Stimulated activated CD4-positive, alpha-beta T cell treated with anti-CD3 and anti-CD28 coated beads, Interleukin-12 subunit alpha, Interleukin-12 subunit beta, amount 100 ng/mL, for 4 hours (primary cell): ENCODE measurements at regions not wholly inside any gene's neighbourhood (a gene's known extent, or its start where the extent isn't known, plus 50 kb on each side); places are given as distances from the start of the nearest gene placed in this dataset.
"Not testable (repeated sequence)": the region's sequence is repeated elsewhere in the genome, so short reads cannot be mapped to it uniquely, and the experiment has no call there.

Source experiments
- DNase-seq: peaks from one replicate; pipeline ENCODE4 v3.0.0-alpha.2; 2020

GRCh38 chr13:103960001-103960400 lies 893.8 kb upstream of the SLC10A2 start:
- no peak for DNase-seq

DNA sequence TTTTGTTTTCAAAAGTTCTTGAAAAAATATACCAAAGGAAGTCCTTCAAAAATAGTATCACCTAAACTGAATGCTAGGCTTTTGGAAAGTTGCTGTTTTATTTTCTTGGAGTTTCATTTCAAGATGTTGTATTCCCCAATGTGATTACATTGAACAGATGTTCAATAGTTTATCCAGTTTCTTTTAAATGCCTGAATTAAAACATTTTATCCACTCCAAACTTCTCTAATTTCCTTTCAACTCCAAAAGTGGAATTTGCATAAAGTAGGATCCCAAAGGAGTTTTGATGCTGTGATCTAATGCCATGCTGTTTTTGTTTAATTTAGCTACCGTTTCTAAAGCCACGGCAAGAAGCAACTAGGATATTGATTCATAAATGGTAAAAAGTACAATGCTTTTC lies 892.5 kb upstream of the SLC10A2 start:
- DNase-seq: no peak

DNA sequence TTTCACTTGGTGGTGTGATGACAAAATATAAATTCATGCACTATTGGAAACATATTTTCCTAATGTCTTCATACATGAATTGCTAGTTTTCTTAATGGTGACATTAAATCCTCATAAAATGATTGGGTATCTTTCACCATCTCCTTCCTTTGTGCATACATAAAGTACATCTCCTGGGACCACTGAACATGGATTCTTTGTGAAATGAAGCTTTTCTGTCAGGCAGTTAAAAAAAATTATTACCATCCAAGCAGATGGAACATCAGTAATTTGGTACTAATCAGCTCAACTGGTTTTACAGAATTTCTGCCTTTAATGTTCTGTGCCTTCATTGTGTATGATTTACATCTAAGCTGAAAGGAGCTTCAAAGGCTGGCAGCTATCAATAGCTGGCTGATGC lies 891.7 kb upstream of the SLC10A2 start:
- no peak for DNase-seq

DNA sequence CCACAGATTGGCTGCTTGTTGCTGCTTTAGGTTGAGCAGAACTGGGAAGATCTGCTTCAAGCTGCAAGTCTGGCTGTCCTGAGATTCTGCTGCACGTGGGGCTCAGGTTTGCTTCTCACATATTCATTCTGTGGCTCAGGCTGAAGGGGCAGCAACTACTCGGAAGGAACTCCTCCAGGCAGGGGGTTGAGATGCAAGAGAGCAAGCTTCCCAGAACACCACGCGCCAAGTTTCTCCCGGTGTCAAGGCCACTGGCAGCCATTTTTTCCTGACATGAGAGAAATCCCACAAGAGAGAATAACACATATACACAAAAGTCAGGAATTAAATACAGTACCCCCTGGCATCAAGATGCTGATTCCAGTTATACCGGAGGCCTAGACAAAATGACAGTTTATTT lies 887.6 kb upstream of the SLC10A2 start:
- DNase-seq: no peak

GRCh38 chr13:103952183-103952582 lies 886.0 kb upstream of the SLC10A2 start:
- DNase-seq: no peak

GRCh38 chr13:103948426-103948825 lies 882.2 kb upstream of the SLC10A2 start:
- no peak for DNase-seq

DNA sequence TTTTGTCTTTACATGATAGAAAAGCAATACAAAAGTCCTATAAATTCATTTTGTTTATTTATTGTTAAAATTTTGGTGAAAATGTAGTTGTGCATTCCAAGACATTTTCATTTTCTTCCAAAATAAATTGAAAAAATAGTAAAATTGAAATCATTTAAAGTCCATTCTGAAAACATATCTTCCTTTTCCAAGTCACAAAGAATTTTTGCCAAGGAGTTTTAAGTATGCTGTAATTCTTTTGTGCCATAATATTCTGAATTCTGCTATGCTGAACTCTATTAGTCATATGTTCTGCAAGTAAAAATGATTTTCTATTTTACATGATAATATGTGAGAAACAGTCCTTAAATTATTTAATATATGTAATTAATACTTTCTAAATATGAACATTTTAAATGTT lies 879.6 kb upstream of the SLC10A2 start:
- no peak for DNase-seq

GRCh38 chr13:103941506-103942140 lies 875.4 kb upstream of the SLC10A2 start:
- DNase-seq: no peak

- DNase-seq: no peak
These were observed 868.9 kb upstream of the SLC10A2 start for GRCh38 chr13:103935117-103935516.

DNA sequence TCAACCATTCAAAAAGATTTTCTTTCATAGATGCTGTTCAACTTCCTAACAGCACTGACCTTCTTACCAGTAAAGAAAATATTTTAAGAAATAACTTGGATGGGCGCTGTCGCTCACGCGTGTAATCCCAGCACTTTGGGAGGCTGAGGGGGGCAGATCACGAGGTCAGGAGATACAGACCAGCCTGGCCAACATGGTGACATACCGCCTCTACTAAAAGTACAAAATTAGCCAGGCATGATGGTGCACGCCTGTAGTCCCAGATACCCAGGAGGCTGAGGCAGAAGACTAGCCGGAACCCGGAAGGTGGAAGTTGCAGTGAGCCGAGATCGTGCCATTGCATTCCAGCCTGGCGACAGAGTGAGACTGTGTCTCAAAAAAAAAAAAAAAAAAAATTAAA lies 865.7 kb upstream of the SLC10A2 start:
- DNase-seq: no peak

- DNase-seq: no peak
These were observed 865.2 kb upstream of the SLC10A2 start for GRCh38 chr13:103931331-103931845.

DNA sequence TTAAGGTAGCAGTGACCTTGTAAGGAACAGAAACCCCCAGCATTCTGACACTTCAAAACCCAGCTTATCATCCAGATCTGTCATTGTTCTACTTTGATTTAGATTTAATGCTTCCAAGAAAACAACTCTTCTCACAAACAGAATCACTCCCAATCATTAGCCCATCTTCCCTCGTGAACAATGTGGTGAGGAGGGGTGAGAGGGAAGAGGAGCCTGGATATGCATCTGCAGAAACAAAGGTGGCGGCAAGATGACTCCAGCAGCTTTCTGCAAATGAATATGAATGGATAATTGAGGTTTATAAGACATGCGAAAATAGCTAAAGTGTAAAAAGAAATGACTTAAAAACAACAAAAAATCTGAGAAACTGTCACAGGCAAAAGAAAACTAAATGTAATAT lies 859.9 kb upstream of the SLC10A2 start:
- no peak for DNase-seq

DNA sequence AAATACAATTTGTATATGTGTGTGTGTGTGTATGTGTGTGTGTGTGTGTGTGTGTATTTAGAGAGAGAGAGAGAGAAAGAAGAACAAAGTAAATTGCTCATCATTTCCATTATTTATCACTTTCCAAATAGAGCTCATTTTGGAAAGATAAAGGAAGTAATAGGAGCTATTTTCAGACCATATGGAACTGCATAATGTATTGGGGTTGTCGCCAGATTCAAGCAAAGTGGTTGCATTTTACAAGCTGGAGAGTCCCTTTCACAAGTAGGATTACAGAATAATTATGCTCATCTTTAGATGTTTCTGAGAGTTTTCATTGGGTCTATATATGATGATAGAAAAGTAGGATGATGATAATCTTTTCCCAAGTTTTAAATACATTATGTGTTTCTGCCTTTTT lies 842.7 kb upstream of the SLC10A2 start:
- no peak for DNase-seq

GRCh38 chr13:103908274-103908673 lies 842.1 kb upstream of the SLC10A2 start:
- DNase-seq: no peak

DNA sequence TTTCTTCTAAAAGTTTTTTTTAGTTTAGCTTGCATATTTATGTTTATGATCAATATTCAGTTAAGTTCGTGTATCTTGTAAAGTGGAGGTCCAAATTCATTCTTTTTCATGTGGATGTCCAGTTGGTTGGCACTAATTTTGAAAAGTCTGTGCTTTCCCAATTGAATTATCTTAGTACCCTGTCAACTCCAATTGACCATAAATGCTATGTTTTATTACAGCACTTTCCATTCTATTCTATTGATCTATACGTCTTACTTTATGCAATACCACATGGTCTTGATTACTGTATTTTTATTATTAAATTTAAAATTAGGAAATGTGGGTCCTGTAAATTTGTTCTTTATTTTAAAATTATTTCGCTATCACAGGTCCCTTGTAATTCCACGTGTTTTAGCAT lies 837.6 kb upstream of the SLC10A2 start:
- no peak for DNase-seq

DNA sequence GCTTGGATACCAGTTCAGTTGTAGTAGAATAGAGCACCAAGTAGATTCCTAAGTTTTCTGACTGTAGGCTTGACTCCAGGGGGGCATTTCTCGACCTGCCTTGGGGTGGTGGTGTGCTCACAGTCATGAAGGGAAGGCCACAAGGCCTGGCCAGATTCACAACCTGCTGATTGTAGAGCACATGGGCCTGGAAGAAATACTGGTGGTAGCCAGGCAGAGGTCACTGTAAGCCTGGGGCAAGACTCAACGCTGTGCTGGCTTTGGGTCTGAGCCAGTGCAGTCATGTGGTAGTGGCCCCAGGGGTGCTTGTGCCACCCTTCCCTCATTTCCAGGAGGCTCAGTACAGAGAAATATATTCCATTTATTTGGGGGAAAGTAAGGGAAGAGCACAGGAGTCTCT lies 832.3 kb upstream of the SLC10A2 start:
- no peak for DNase-seq

DNA sequence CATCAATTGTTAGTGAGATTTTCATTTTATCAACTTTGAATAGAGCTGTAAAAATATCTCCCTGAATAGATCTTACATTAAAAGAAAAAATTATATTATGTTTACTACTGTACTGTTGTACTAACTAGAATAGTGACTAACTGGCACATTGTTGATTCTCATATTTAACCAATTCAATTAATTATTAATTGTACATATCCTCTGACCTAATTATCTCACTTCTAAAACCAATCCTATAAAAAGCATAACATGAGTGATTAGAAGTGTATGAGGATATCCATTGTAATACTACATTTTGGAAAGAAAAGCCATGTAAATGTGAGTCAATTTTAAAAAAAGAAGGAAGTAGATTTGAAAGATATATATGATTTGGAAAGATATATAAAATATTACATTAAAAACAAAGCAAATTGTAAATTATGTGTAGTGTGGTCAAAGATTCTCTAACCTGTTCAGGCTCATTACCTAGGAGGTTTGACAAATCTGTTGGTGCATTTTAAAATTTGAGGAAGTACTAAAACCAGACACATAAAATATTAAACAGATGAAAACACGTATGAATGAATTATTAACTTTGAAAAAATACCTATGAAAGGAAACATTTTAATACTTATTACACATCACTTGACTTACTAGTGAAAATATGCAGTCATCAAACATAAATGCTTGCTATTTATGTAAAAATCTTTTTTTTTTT lies 829.8 kb upstream of the SLC10A2 start:
- DNase-seq: no peak

DNA sequence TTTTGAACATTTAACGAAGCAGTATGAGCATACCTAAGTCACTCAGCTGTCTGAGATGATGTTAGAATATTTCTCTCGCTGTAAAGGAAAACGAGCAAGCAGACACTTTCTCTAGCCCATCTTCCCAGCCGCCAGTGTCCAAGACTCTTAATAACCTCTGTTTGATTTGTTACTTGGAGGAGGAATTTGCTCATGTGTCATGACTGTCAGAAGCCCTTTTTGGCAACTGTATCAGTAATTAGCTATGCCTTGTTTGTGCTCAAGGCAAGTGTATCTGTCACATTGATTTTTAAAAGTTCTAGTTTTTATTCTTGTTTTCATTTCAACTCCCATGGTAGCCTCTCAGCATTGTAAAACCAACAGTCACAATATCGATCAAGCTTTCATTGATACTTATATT lies 828.4 kb upstream of the SLC10A2 start:
- DNase-seq: no peak

GRCh38 chr13:103884101-103884723 lies 818.0 kb upstream of the SLC10A2 start:
- no peak for DNase-seq

DNA sequence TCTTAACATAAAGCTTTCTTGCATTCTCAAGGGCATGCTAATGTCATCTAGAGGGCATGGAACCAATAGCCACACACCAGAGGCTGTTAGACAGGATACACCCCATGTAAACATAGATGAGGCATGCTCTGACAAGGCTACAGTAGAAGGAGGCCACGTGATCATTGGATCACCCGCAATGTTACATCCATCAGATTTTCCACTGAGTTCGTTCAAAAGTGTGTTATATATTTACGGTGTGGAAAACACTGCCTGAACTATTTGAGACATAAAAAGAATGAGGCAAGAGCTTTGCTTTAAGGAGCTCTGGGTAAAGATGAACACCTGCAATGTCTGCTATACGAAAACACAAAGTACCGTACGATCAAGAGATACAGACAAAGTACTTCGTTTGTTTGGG lies 817.5 kb upstream of the SLC10A2 start:
- DNase-seq: no peak

DNA sequence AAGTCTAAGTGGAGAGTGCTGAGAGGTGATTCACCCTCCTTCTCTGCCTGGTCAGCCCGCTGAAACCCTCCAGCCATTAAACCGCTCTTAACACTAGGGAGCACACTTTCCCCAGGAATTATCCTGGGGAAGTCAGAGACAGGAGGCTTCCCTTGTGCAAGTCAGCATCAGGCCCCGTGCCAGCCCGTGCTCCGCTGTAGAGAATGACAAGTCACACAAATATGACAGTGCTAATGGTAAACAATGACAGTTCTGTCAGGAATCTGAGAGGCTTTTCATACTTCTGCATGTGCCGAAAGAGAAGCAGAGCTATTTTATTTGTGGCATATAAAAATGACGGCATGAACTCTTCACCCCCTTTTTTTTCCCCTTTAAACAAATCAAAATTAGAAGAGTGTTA lies 816.9 kb upstream of the SLC10A2 start:
- no peak for DNase-seq

- not testable (repeated sequence) for DNase-seq
These were observed 813.9 kb upstream of the SLC10A2 start for GRCh38 chr13:103880146-103880545.

GRCh38 chr13:103878891-103879605 lies 812.8 kb upstream of the SLC10A2 start:
- no peak for DNase-seq

- DNase-seq: no peak
These were observed 810.4 kb upstream of the SLC10A2 start for GRCh38 chr13:103876571-103876970.
